CD4-positive, alpha-beta T cell treated with Interleukin-10 for 1 hour (primary cell): ENCODE measurements at regions not wholly inside any gene's neighbourhood (a gene's known extent, or its start where the extent isn't known, plus 50 kb on each side); places are given as distances from the start of the nearest gene placed in this dataset.
"Not testable (repeated sequence)": the region's sequence is repeated elsewhere in the genome, so short reads cannot be mapped to it uniquely, and the experiment has no call there.

ENCODE experiments used
- DNase-seq: peaks from one replicate; pipeline ENCODE4 v3.0.0-alpha.2; 2020

DNA sequence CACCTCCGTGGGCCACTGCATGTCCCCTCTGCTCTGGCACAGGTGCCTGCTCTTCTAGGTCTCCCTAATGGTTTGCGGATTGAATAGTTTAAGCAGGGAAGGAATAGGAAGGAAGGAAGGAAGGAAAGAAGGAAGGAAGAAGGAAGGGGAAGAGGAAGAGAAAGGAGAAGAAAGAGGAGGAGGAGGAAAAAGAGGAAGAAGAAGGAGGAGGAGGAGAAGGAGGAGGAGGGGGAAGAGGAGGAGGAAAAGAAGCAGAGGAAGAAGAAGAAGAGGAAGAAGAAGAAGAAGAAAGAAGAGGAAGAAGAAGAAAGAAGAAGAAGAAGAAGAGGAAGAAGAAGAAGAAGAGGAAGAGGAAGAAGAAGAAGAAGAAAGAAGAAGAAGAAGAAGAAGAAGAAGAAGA is 376.8 kb upstream of the PODXL start:
- not testable (repeated sequence) for DNase-seq

GRCh38 chr7:131932271-131932670 is 375.8 kb upstream of the PODXL start:
- no peak for DNase-seq

- DNase-seq, result no peak
Measured at GRCh38 chr7:131931370-131931769, 374.9 kb upstream of the PODXL start.

GRCh38 chr7:131929632-131930031 is 373.2 kb upstream of the PODXL start:
- no peak for DNase-seq

DNA sequence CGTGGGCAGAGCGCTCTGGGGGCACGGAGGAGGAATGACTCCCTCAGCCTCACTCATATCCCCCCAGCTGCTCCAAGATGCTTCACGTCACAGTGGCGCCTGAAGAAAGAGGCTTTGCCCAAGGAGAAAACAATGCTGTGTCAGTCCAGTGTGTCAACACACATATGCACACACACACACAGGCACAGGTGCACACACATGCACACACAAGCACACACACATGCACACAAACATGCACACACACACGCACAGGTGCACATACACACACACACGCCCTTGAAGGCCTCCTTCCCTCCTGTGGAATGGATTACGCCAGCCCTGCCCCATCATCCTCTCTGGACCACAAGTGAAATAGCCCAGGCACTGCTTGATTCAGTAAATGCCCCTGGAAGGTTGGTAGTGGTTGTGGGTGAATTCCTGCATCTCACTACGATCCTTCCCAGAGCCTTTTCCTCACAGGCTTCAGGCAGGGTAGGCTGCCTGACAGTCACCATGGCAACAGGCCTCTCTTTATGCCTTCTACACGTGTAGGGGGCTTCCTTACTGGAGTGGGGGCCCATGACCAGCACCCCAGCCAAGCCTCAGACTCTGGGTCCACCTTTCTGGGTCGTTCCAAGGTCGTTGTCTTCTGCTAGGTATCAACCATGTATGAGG is 371.5 kb upstream of the PODXL start:
- DNase-seq, result no peak

DNA sequence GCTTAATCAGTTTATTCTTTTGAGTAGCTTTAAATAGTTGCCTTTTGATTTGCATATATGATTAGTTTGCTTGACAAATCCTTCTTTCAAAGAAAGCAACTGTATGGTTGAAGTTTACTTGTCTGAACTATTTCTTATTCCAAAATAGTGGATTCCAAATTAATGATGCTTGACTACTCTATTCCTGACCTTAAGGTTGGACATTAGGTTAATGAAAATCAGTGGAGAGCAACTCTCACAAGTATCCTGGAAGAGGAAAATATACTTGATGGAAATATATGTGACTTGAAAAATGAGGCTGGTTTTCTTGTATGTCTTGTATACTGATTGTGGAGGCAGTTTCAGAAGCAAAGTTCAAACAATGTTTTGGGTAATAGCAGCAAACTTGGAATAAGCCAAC is 369.2 kb upstream of the PODXL start:
- DNase-seq, result no peak

- no peak for DNase-seq
Measured at GRCh38 chr7:131924857-131925256, 368.4 kb upstream of the PODXL start.

DNA sequence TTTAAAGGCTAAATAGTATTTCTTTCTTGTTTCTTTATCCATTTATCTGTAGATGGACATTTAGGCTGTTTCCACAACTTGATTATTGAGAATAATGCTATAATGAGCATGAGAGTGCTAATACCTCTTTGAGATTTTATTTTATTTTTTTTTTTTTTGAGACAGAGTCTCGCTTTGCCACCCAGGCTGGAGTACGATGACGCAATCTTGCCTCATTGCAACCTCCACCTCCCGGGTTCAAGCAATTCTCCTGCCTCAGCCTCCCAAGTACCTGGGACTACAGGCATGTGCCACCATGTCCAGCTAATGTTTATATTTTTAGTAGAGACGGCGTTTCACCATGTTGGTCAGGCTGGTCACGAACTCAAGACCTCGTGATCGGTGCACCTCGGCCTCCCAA is 366.5 kb upstream of the PODXL start:
- not testable (repeated sequence) for DNase-seq

DNA sequence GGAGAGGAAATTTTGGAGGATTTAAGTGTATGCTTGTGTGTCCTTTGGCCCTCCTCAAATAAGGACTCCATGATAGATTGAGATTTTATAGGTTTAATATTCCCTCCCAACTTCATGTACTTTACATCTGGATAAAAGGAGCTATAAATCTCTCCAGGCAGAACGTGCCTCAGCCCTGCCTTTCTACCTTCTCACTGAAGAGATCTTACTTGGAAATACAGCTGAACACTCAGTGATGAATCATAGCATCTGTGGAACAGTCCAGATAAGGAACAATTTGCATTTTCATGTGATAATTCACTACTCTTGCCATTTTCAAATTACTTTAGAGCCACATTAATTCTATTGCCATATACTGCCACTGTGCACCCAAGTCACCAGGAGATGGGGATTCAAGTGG is 364.6 kb upstream of the PODXL start:
- no peak for DNase-seq

DNA sequence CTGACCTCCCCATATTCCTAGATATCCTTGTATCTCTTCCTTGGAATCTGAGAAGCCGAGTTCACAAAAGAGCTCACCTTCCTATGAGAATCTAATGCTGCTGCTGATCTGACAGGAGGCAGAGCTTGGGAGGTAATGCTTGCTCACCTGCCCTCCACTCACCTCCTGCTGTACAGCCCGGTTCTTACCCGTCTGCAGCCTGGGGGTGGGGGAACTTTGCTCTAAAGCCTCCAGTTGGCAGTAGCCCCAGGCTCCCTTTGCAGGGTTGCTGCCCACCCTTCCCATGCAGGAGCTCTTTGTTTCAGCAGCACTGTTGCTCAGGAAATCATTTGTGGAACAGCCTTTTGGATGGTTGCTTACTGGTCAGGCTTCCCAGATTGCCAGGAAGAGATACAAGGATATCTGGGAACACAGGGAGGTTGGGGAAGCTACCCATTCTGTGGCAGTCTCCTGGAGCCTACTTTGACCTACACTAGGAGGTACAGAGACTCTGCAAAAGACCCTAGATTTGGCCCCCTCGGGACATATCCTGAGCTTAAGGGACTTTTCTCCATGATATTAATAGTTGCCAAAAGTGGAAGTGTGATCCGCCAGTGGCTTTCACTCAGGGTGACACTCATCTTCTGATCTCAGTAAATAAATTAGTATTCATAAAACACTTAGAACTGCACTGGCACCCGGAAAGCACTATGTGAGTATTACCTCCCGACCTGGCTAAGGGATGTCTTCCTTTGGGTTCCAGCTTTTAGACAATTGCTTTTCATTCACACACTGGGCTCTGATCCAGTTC is 363.7 kb upstream of the PODXL start:
- no peak for DNase-seq

- DNase-seq, result no peak
Measured at GRCh38 chr7:131911112-131911511, 354.7 kb upstream of the PODXL start.

DNA sequence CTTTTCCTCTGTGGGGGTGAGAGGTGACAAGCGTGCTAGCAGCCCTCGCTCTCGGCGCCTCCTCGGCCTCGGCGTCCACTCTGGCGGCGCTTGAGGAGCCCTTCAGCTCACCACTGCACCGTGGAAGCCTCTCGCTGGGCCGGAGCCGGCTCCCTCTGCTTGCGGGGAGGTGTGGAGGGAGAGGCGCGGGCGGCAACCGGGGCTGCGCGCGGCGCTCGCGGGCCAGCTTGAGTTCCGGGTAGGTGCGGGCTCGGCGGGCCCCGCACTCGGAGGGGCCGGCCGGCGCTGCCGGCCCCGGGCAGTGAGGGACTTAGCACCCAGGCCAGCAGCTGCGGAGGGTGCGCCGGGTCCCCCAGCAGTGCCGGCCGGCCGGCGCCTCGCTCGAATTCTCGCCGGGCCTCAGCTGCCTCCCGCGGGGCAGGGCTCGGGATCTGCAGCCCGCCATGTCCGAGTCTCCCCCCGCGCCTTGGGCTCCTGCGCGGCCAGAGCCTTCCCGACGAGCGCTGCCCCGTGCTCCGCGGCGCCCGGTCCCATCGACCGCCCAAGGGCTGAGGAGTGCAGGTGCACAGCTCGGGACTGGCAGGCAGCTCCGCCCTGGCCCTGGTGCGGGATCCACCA is 352.8 kb upstream of the PODXL start:
- DNase-seq, result no peak

DNA sequence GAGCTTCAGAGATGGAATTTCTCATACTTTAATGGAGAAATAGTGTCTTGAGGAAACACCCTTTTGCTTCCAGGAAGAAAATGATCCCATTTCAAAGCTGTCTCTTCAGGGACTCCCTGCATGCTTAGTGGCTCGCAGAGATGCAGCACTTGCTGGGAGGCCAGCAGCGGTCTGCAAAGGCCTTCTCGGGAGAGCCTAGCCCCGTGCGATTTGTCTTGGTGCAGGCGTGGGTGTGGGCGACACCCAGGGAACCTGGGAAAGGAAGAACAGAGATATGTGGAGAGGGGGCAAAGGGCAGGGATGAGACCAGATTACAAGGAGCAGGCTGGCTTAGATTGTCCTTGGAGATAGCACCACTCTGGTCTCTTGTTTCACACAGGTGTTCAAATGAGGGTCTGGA is 352.3 kb upstream of the PODXL start:
- no peak for DNase-seq

DNA sequence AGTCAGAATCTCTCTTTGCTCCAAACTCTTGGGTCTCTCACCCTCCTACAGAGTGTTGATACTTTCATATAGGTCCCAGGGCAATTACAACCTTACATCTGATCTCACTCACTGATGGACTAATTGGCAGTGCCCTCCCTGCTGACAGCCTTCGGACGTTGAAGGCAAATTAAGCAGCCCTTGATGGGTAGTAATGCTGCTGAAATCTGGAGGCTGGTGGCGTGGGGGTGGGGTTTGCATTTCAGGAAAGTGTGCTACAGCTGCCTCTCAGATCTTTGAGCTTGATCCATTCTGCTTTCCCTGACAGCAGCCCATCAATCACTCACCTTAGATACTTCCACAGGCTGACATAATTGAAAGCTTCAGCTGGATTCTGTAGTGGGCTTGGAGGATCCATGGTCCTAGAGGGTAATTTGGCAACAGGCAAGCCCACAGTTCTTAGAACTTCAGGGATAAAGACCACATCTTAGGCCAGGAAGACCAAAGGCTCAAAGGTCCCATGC is 349.1 kb upstream of the PODXL start:
- no peak for DNase-seq

- no peak for DNase-seq
Measured at GRCh38 chr7:131904760-131905327, 348.4 kb upstream of the PODXL start.

GRCh38 chr7:131903315-131903714 is 346.9 kb upstream of the PODXL start:
- no peak for DNase-seq

DNA sequence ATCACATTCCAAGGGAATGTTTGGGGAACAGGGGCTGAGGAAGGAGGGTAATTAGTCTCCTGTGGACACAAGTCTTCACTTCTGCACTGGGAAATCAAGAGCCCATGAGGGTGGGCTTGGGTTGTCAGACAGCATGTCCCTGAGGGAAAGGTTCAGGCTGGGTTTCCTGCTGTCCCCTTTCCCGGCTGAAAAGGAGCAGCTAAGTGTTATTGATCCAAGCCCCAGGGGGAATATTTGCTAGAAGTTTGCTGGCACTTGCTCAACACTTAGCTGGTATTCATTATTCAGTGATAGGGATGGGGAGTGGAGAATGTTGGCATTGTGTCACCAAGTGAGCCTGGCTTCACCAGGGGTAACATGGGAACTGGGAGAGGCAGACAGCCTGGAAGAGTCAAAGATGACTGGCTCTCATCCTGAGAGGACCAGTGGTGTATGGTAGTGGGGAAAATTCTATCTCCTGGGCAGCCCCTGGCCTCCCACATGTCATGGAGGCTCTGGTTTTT is 344.4 kb upstream of the PODXL start:
- no peak for DNase-seq

GRCh38 chr7:131899271-131900030 is 343.0 kb upstream of the PODXL start:
- DNase-seq, result no peak

DNA sequence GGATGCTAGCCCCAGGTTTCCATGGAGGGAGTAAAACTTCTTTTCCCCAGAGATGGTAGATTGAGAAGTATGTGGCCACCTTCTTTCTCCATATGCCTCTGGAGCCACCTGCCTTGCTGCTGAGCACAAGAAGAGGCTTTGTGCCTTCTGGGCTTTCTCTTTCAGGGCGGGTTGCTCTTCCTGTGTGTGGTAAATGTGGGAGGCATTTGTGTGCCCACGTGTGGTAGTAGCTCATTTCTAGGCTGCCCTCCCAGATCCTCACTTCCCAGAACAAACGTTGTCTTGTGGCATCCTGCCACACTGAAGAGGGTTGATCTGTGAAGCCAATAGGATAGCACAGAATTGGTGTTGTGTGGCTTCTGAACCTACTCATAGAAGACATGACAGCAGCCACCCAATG is 342.0 kb upstream of the PODXL start:
- no peak for DNase-seq

DNA sequence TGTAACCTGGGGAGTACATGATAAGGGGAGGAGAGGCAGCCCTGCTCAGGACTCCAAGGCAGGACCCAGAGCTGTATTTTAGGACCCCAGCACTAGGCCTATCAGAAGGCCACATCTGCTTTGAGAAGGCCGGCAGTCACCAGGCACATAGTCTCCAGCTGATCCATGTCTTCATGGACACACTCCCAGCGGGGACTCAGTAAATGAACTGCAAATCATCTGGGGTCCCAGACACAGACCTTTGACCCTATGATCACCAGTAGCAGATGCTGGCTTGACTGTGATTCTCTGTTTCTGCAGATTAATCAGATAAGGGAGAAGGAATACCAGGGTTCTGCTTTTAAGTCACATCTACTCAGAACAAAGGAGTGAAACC is 341.4 kb upstream of the PODXL start:
- no peak for DNase-seq

- DNase-seq, result no peak
Measured at GRCh38 chr7:131897016-131897789, 340.8 kb upstream of the PODXL start.
